Ishikawa (cell line): ENCODE measurements at regions not wholly inside any gene's neighbourhood (a gene's known extent, or its start where the extent isn't known, plus 50 kb on each side); places are given as distances from the start of the nearest gene placed in this dataset.

Experiments
- CEBPB ChIP-seq: IDR thresholded peaks from 2 replicates; pipeline ENCODE4 v1.6.1; 2012
- CREB1 ChIP-seq: IDR thresholded peaks from 2 replicates; pipeline ENCODE4 v1.6.1; 2012; ENCODE audit warnings: low read depth
- FOXM1 ChIP-seq: IDR thresholded peaks from 2 replicates; pipeline ENCODE4 v1.6.1; 2012; ENCODE audit warnings: low read depth, borderline replicate concordance
- MAX ChIP-seq: IDR thresholded peaks from 2 replicates; pipeline ENCODE4 v1.6.1; 2012
- NFIC ChIP-seq: IDR thresholded peaks from 2 replicates; pipeline ENCODE4 v1.6.1; 2012
- RAD21 ChIP-seq: IDR thresholded peaks from 2 replicates; pipeline ENCODE4 v1.6.1; 2012; ENCODE audit warnings: low read depth
- TAF1 ChIP-seq: IDR thresholded peaks from 2 replicates; pipeline ENCODE4 v1.6.1; 2012; ENCODE audit warnings: low read depth, mild to moderate bottlenecking
- TEAD4 ChIP-seq: IDR thresholded peaks from 2 replicates; pipeline ENCODE4 v1.6.1; 2012
- USF1 ChIP-seq: IDR thresholded peaks from 2 replicates; pipeline ENCODE4 v1.6.1; 2012
- YY1 ChIP-seq: IDR thresholded peaks from 2 replicates; pipeline ENCODE4 v1.6.1; 2012; ENCODE audit warnings: low read depth

DNA sequence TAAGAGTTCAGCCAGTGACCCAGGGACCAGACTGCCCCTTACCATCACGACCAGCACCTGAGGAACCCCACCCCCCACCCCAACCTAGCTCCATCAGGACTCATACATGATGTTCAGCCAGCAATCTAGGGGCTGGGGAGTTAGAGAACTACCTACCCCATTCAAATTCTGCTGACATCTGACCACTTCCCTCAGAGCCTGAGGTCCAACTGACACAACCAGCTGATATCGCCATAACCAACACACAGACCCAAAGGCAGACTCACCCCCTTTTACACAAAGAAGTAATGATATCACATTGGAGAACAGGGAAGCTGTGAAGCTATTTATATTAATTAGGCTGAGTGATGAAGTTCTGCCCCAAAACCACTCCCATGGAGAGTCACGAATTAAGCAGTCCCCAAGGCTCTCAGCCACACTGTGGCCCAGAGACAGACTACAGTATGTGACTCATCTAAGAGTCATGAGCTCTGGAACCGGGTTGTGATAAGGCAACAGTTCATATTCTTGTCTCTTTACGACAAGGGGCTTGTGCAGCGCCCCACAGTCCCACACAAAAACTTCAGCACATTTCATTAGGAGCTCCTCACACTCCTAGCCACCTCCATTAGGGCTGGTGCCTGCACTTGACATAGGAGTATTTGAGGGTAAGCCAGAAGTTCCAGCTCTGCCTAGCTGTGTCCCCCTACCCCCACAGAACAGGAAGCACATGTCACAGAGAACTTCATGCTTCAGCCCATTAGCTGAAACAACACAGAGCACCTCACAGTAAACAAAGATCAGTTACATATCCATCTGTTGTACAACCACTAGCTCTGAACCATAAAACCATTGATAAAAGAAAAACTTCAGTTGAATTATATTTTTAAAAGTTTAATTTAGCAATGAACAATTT is 184.7 kb upstream of the ZCCHC13 start:
- TF ChIP-seq MAX = no peak
- no peak for TF ChIP-seq CEBPB
- no peak for TF ChIP-seq NFIC
- no peak for TF ChIP-seq FOXM1
- TF ChIP-seq TEAD4 = no peak
- no peak for TF ChIP-seq RAD21
- no peak for TF ChIP-seq YY1
- TF ChIP-seq USF1 = no peak
- TF ChIP-seq CREB1 = no peak
- TF ChIP-seq TAF1 = no peak
